ENCODE measurements at regions not wholly inside any gene's neighbourhood (a gene's known extent, or its start where the extent isn't known, plus 50 kb on each side); places are given as distances from the start of the nearest gene placed in this dataset.
"Not testable (repeated sequence)": the region's sequence is repeated elsewhere in the genome, so short reads cannot be mapped to it uniquely, and the experiment has no call there.

- DNase-seq = no peak
These were observed 430.6 kb downstream of the RPS24 start for GRCh38 chr10:78464118-78464855.

- DNase-seq = no peak
These were observed 431.2 kb downstream of the RPS24 start for GRCh38 chr10:78464856-78465267.

DNA sequence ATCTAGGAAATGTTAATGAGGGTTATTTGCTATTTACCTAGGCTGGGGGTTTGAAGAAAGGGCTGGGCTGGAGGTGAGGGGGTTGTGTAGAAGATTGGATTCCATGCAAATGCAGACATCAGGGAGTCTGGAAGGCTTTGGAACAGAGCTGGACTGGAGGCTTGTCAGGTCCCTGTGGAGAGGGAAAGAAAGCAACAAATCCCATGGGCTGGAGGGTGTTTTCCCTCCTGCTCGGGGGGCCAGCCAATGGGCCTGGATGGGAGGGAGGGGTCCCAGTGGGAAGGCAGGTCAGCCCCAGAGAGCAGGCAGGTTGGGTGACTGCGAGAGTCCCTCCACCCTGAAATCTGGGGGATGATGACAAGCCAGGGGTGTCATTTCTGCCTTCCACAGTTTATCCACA, 431.8 kb downstream of the RPS24 start:
- DNase-seq = no peak

GRCh38 chr10:78467496-78468106, 433.9 kb downstream of the RPS24 start:
- no peak for DNase-seq

DNA sequence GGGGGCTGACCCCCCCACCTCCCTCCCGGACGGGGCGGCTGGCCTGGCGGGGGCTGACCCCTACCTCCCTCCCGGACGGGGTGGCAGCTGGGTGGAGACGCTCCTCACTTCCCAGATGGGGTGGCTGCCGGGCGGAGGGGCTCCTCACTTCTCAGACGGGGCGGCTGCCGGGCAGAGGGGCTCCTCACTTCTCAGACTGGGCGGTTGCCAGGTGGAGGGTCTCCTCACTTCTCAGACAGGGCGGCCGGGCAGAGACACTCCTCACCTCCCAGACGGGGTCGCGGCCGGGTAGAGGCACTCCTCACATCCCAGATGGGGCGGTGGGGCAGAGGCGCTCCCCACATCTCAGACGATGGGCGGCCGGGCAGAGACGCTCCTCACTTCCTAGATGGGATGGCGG, 435.1 kb downstream of the RPS24 start:
- DNase-seq = not testable (repeated sequence)

DNA sequence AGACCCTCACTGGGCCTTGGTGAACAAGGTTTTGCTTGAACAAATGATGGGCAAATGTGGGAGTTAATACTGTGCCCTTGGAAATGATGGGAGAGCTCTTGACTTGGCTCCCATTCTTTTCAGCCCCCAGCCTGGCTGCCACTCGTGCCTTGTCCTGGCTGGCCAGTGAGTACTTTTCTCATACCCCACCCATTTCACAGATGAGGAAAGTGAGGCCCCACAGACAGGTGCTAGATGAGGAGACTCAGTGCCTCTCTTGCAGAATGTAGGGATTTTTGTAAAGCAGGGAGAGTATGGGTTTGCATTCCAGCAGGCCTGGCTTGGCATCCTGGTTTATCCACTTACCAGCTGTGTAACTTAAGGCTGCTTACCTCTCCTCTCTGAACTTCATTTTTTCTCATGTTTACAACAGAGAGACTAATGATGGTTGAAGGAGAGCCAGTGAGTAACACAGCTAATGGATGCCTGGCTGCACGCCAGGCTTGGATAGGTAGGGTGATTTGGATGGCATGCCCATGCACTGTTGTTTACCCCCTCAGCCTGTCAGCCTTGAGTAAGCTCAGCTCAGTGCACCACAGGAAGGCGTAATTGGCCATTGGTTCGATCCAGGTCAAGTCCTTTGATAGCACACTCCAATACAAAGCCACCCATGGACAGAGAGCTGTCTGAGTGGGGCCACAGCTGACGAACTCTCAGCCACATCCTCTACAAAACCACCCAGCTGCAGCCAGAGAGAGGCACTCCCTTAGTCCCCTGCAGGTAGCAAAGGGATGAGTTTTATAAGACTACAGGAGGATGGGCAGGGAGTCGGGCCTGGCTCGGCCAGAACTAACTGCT, 436.8 kb downstream of the RPS24 start:
- DNase-seq = no peak

DNA sequence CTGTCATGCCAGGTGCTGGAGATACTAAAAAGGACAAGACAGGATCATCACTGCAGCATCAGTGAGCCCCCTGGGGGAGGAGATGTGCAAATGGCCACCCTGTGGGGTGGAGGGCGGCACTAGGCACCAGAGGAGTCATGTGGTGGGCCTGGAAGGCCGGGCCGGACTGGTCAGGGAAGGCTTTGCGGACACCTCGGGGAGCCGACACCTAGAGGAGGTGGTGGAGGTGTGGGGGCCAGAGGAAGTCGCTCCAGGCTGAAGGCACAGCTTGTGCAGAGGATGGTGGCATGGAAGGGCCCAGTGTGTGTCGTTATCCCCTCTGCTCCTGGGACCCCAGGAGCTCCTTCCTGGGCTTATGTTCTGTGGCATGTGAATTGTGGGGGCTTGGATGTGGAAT, 437.7 kb downstream of the RPS24 start:
- DNase-seq = no peak

- DNase-seq = no peak
These were observed 438.3 kb downstream of the RPS24 start for GRCh38 chr10:78471723-78472550.

GRCh38 chr10:78472551-78472890, 438.9 kb downstream of the RPS24 start:
- DNase-seq = no peak

GRCh38 chr10:78473006-78473405, 439.3 kb downstream of the RPS24 start:
- no peak for DNase-seq

GRCh38 chr10:78474743-78475142, 441.1 kb downstream of the RPS24 start:
- DNase-seq = no peak

- DNase-seq = no peak
These were observed 441.8 kb downstream of the RPS24 start for GRCh38 chr10:78475437-78475836.

- DNase-seq = no peak
These were observed 442.5 kb downstream of the RPS24 start for GRCh38 chr10:78476156-78476555.

GRCh38 chr10:78476844-78477243, 443.2 kb downstream of the RPS24 start:
- no peak for DNase-seq

DNA sequence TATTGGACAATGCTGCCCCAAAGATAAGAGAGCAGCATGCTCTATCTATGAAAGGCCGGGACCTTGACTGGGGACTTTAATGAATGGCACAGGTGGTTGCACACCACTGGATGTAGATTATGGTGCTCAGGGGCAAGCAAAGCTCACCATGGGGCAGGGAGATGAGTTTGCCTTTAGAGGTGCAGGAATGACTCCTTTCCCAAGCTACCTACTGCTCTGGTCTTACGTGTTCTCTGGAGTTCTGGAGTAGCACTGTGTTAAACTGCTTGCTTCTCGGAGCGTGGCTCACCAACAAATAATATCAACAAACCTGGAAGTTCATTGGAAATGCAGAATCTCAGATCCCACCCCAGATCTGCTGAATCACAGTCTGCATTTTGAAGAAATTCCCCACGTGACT, 445.3 kb downstream of the RPS24 start:
- no peak for DNase-seq

- no peak for DNase-seq
These were observed 445.8 kb downstream of the RPS24 start for GRCh38 chr10:78479467-78479866.

GRCh38 chr10:78481842-78482241, 448.2 kb downstream of the RPS24 start:
- DNase-seq = no peak

- DNase-seq = no peak
These were observed 450.0 kb downstream of the RPS24 start for GRCh38 chr10:78483641-78484040.

DNA sequence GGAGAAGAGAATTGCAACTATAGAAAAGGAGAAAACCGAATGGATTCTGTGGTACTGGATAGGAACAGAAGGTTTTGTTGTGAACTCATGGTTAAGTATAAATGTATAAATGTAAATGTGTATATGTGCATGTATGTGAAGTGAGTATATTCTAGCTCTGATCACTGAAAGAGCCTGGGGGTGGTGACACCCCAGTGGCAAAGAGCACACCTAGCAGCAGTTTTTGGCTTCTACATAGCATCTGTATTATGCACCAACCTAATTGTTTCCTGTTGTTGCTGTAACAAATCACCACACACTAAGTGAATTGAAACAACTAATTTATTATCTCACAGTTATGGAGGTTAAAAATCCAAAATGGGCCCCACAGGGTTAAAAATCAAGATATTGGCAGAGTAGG, 455.4 kb downstream of the RPS24 start:
- DNase-seq = no peak

GRCh38 chr10:78491812-78492211, 458.1 kb downstream of the RPS24 start:
- no peak for DNase-seq

- DNase-seq = no peak
These were observed 458.8 kb downstream of the RPS24 start for GRCh38 chr10:78492424-78492823.

DNA sequence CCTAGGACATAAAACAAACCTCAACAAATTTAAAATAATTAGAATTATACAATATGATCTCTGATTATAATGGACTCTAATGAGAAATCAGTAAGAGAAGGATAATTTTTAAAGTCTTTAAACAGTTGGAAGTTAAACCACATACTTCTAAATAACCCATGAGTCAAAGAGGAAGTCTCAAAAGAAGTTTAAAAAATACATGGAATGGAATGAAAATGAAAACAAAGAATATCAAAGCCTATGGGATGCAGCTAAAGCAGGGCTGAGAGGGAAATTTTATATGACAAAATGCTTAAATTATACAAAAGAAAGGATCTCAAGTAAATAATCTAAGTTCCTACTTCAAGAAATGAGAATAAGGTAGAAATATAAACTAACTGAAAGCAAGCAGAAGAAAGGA, 460.5 kb downstream of the RPS24 start:
- DNase-seq = no peak

Measured in activated CD8-positive, alpha-beta memory T cell treated with anti-CD3 and anti-CD28 coated beads, Interleukin-2, amount 50 U/mL, for 4 hours (primary cell).